Cardiac septum (tissue), 1 donor: ENCODE measurements at regions not wholly inside any gene's neighbourhood (a gene's known extent, or its start where the extent isn't known, plus 50 kb on each side); places are given as distances from the start of the nearest gene placed in this dataset.

ENCODE experiments used
- DNase-seq: peaks from one replicate; pipeline ENCODE4 v3.0.0-alpha.2; 2020; ENCODE audit warnings: low spot score
- intact Hi-C: fragments of 100-400 bp; cut with DNase I; formaldehyde crosslinking; loops from one replicate; pipeline ENCODE4 v1.14.0; 2022
- donor health status: DM: no; HTN: no; CAD: no.

GRCh38 chr2:147398996-147399395 lies 445.8 kb upstream of the ACVR2A start:
- intact Hi-C loops, result no loop called here
- DNase-seq, result no peak

DNA sequence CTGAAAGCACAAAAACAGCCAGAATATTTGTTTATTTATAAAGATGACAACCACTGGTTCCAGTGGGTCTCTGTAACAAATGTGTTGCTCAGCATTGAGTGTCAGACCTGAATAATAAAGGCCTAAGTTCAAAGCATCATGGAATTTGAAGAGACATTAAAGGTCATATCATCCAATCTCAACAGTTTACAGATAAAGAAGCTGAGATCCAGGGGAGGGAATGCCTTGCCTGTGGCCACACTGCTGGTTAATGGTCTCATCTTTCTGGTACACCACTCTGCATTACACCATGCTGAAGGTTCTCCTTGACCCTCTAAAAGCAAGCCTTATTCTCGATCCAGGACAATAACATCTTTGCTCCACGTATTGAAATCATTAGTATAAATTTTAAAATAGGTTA lies 446.5 kb upstream of the ACVR2A start:
- no peak for DNase-seq
- intact Hi-C loops, result no loop called here

DNA sequence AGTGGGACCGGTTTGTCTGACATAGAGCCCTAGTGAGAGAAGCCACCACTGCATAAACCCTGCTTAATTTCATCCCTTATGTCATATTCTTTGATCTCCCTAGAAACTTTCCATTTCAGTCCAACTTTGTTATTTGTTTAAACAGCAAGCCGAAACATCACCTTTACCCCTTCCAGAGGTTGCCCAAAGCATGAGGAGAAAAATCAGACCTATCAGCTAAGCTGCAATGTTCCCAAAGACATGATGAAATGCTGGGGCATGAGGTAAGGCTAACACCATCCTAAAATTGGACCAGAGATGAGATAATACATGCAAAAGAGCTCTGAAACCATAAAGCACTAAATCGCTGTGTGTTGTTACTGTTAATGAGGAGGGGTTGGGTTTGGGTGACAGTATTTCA lies 447.9 kb upstream of the ACVR2A start:
- no peak for DNase-seq
- intact Hi-C loops, result no loop called here

DNA sequence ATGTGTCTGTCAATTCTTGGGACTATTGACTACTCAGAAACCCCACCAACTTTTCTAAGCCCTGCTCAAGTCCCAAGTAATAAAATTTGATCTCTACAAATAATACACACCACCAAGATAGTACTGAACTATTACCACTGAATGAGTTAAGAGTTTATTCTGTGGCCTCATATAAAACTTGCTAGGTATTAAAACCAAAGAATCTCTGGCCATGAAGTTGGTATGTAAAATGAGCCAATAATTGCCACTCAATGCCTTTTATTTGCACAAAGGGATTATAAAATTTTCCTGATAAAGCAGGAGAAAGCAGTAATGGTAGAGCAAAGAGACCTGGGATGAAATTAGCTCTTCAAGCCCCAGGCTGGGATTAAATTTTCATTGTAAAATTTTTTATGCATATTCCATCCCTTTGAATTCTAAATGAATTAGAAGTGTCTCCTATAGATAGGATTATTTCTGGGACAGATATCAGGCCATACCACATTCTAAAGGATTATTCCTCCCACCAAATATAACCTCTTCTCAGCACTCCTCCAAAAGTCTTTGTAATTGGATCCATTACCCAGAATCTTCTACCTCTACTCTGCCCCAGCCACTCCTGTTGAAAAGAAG lies 450.5 kb upstream of the ACVR2A start:
- intact Hi-C loops, result no loop called here
- DNase-seq, result no peak

DNA sequence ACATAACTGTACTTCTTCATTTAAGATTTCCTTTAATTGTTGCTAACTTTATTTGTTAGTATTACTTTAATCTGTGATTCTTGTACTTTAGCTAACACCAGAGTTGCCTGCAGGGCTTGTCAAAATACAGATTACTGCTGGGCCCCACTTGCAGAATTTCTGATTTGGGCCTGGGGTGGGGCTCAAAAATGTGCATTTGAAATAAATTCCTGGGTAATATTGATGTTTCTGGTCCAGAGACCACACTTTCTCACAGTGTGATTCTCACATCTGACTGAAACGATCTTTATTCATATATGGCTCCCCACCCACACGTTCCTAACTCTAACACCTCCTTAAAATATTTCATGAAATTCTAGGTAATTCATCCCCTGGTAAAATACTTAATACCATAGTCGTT lies 452.6 kb upstream of the ACVR2A start:
- no peak for DNase-seq
- intact Hi-C loops, result no loop called here

GRCh38 chr2:147390475-147390874 lies 454.4 kb upstream of the ACVR2A start:
- DNase-seq, result no peak
- intact Hi-C loops, result no loop called here

- intact Hi-C loops, result no loop called here
- DNase-seq, result no peak
These were observed 455.6 kb upstream of the ACVR2A start for GRCh38 chr2:147389218-147389617.

DNA sequence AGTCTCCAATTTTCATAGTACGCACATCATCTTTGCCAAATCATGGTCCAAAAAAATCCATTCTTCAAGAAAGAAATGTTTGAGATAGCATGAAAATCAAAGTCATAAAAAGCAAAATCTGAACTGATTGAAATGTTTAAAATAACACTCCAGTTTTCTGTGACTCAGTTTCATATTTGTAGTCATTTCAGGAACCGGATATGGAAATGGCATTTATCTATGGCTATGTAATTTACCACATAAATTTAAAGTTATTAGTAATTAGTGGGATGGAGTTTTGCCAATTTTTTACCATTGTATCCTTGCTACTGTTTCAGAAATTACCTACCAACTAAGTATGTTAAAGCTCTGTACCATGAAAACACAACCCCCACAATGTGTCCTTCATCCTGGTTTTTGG lies 456.6 kb upstream of the ACVR2A start:
- intact Hi-C loops, result no loop called here
- DNase-seq, result no peak

DNA sequence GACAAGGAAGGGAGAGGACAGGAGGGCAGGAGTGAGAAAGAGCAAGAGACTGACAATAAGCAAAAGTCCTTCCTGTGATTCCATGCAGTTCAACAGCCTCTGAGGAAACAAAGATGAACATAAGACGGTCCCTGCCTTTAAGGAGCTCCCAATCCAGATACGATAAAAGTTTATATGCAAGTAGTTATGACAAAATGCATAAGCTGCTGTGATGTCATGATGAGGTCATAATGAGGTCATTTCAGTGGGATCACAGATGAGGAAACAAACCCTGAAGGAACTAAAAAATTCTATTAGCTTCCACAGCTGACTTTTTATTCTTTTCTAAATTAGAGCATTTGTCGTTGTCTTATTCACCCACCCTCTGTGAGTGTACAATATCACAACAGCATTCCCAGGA lies 458.5 kb upstream of the ACVR2A start:
- intact Hi-C loops, result no loop called here
- no peak for DNase-seq

DNA sequence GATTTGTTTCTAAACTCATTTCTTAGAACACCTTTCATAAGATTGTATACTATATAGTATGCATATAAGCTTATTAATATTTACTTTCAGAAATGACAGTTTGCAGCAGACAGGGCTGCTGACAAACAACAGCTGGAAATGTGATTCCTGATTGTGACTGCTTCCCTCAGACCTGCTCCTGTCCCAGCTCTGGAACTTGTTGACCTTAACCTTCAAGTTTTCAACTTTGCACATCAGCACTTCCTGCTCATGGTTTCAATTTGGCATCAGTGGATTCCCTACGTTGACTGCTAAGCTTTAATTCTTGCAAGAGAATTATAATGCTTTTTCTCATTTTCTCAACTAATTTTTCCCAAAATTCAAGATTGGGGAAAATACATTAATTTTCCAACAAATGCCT lies 459.2 kb upstream of the ACVR2A start:
- DNase-seq, result no peak
- intact Hi-C loops, result no loop called here

GRCh38 chr2:147384659-147385058 lies 460.2 kb upstream of the ACVR2A start:
- intact Hi-C loops, result no loop called here
- no peak for DNase-seq

DNA sequence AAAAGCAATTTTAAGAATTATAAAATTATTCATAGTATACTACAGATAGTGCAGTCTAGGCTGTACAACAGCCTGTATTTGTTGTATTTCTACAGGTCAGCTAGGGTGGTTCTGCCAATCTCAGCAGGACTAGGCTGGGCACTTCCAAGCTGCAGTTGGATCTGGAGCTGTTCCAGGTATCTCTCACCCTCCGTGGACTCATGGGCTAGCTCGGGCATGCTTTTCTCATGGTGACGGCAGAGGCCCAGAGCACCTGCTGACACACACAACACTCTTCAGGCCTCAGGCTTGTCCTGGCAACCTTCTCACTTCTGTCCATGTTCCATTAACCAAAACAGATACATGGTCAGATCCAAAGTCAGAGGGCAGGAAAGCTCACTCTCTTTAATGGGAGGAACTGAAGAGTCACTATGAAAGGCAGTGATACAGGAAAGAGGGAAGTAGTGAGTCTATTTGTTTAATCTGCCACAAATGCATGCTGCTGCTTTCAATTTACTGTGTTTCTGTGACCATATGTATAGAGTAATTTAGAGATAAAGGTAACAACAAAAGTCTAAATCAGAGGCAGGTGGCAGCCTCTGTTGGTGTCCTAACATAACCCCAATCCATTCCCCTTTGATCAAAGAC lies 462.4 kb upstream of the ACVR2A start:
- no peak for DNase-seq

GRCh38 chr2:147378403-147378802 lies 466.4 kb upstream of the ACVR2A start:
- no peak for DNase-seq
- intact Hi-C loops, result no loop called here

More for the DNA sequence above, 462.4 kb upstream of the ACVR2A start:
- intact Hi-C loops, result no loop called here

DNA sequence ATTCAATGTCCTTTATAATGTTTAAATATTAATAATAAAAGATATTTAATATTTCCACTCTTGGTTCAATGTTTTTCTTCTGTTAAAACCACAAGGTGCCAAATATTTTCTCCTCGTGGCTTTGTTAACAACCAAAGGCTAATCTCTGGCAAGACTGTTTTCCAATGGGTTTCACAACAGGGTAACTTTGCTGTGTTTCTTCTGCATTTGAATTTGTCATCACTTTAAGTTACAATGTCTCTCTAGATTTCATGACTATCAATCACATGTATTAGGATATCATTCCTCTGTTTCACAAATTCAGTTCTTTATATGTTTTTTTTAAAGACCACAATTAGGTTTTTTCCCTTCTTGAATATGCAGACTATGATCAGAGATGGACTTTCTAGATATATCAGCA lies 469.8 kb upstream of the ACVR2A start:
- DNase-seq, result no peak
- intact Hi-C loops, result no loop called here

DNA sequence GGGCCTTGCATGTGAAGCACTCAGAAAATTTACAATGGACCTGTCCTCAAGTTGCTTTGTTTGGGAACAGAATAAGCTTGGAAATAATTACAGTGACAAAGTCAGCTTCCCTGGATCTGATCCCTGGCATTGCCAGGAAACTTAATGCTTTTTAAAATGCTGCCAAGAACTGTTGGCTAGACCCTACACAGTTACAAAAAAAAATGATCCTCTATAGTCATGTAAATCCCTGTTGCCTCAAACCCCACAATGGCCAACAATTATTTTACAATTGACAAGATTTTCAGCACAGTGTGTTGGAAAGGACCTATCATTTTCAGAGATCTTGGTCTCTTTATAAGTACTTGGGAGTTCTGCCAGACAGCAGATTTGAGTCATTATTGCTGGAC lies 470.4 kb upstream of the ACVR2A start:
- intact Hi-C loops, result no loop called here
- no peak for DNase-seq

DNA sequence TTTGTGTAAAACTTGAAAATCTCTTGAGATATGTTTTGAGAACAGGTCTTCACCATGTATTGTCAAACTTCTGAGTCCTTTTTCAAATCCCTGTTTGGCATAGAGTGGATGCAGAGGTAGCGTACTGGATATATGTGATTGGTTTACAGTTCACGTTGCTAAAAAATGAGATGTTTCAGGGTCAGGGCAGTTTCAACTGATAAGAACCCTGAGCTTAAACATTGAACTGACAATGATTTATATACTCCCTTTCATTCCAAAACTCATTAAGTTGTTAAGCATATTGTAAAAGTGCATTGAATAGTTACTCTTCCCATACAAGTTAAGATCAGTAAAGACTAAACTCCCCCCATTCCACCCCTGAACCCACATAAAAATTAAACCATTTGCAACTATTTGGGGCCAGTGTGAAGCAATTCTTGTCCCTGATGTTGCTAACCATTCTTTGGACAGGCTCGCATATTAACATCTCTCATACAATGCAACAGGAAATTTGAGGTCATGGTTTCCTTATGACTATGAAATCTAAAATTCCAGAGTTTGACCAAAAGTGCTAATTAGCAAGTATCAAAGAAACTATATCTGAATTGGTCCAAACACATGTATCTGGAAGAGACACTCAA lies 470.9 kb upstream of the ACVR2A start:
- DNase-seq, result no peak
- intact Hi-C loops, result no loop called here

- intact Hi-C loops, result no loop called here
- DNase-seq, result no peak
These were observed 476.5 kb upstream of the ACVR2A start for GRCh38 chr2:147368306-147368705.

DNA sequence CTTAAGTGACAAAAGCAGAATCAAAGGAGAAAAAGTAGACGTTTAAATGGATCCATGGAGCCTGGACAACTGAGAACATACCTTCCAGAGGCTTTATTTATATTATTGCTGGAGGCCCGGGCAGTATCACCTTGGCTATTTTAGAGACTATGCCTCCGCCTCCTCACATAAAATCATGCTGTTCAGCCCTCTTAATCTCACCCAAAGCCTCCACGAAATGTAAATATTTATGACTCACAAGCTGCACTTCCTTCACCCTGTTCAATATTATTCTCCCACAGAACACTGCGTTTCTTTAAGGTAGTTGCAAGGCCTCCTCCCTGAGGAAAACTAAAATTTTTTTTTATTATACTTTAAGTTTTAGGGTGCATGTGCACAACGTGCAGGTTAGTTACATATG lies 478.6 kb upstream of the ACVR2A start:
- no peak for DNase-seq
- intact Hi-C loops, result no loop called here

DNA sequence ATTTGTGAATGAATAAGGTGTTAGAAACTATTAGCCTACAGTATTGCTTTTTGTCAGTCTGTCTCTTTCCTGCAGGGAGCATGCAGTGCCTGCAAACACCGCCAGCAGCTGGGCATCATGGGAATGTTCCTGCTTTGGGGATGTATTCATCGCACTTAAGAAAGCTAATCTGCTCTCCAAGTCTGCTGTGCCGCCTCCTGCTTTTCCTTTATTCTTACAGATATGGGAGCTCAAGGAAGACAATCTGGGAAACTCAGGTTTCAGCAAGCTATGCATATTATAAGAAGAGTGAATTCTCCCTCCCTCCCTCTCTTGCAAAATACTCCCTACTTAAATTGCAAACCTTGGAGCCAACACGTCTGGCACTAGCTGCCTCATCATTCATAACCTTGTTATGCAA lies 479.2 kb upstream of the ACVR2A start:
- DNase-seq, result no peak
- intact Hi-C loops, result no loop called here

GRCh38 chr2:147364597-147364996 lies 480.2 kb upstream of the ACVR2A start:
- no peak for DNase-seq
- intact Hi-C loops, result no loop called here

DNA sequence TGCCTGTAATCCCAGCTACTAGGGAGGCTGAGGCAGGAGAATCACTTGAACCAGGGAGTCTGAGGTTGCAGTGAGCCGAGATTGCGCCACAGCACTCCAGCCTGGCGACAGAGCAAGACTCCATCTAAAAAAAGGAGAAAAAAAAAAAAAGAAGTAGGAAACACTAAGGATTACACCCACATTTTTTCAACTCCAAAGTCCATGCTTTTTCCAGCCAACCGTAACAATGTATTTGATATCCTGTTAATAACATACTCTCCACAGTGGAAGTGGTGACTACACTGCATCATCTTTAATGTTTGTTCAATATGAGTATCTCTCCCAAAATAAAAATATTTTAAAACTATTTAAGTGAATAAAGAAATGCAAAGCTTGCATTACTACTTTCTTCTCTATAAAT lies 481.6 kb upstream of the ACVR2A start:
- no peak for DNase-seq
- intact Hi-C loops, result no loop called here

DNA sequence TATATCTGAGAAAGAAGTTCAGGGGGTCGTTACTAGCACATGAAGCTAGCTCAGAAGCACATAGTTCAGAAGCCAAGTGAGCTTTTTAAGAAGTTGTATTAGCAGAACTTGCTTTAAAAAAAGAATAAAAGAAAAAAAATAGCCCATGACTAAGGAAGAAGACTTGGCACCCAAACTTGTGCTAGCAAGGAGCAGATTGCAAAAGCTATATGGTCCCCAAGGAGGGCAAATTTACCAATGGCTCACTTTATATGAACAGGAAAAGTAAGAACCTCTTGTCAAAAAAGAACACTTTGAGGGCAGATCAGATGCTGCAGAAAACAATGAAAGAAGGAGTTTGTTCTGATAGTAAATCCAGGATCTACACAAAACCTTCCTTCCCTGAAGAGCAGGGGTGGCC lies 486.5 kb upstream of the ACVR2A start:
- intact Hi-C loops, result no loop called here
- DNase-seq, result no peak
